Glutamatergic neuron (in vitro differentiated cells): ENCODE measurements at regions not wholly inside any gene's neighbourhood (a gene's known extent, or its start where the extent isn't known, plus 50 kb on each side); places are given as distances from the start of the nearest gene placed in this dataset.

Experiments used
- DNase-seq: peaks from one replicate; pipeline ENCODE4 v3.0.0; 2022
- H3K27ac Mint-ChIP-seq: one replicate; pipeline ENCODE4 v1.8.0; 2020; ENCODE audit warnings: mild to moderate bottlenecking, mixed read lengths, inconsistent platforms; ENCODE audit not compliant: unreplicated experiment
- H3K27me3 Mint-ChIP-seq: one replicate; pipeline ENCODE4 v1.8.0; 2020; ENCODE audit warnings: mild to moderate bottlenecking, moderate library complexity, mixed read lengths, inconsistent platforms; ENCODE audit not compliant: unreplicated experiment
- H3K36me3 Mint-ChIP-seq: one replicate; pipeline ENCODE4 v1.8.0; 2020; ENCODE audit warnings: mild to moderate bottlenecking, mixed read lengths, inconsistent platforms; ENCODE audit not compliant: unreplicated experiment
- H3K4me1 Mint-ChIP-seq: one replicate; pipeline ENCODE4 v1.8.0; 2020; ENCODE audit warnings: mild to moderate bottlenecking, low read depth, mixed read lengths, inconsistent platforms; ENCODE audit not compliant: unreplicated experiment
- H3K4me3 Mint-ChIP-seq: one replicate; pipeline ENCODE4 v1.8.0; 2020; ENCODE audit warnings: mild to moderate bottlenecking, mixed read lengths, inconsistent platforms; ENCODE audit not compliant: unreplicated experiment
- H3K9me3 Mint-ChIP-seq: one replicate; pipeline ENCODE4 v1.8.0; 2020; ENCODE audit warnings: mild to moderate bottlenecking, moderate library complexity, mixed read lengths, inconsistent platforms; ENCODE audit not compliant: unreplicated experiment
- CTCF ChIP-seq: fragments of 200-600 bp; sonication (generic); IDR thresholded peaks from one replicate; pipeline ENCODE4 v1.5.0; 2021; ENCODE audit not compliant: partially characterized antibody, unreplicated experiment

GRCh38 chr4:182175788-182176519 lies 67.2 kb upstream of the TENM3 start:
- TF ChIP-seq CTCF = no peak
- peaks cover 19% of the 10 kb centered on the region for H3K4me1 Mint-ChIP-seq
- no peaks in the 10 kb centered on the region for H3K9me3 Mint-ChIP-seq
- H3K36me3 Mint-ChIP-seq = no peaks in the 10 kb centered on the region
- no peak for DNase-seq
- no peak overlapping the region for H3K27ac Mint-ChIP-seq
- H3K4me3 Mint-ChIP-seq = no peak overlapping the region
- peaks cover 4% of the 10 kb centered on the region for H3K27me3 Mint-ChIP-seq

- no peak for DNase-seq
- TF ChIP-seq CTCF = no peak
- H3K4me3 Mint-ChIP-seq = peak overlapping the region; percentile 43
- H3K27ac Mint-ChIP-seq = peak overlapping the region; percentile 57
- peaks cover 23% of the 10 kb centered on the region for H3K4me1 Mint-ChIP-seq
- H3K9me3 Mint-ChIP-seq = peaks cover under 1% of the 10 kb centered on the region
- peaks cover 4% of the 10 kb centered on the region for H3K27me3 Mint-ChIP-seq
- no peaks in the 10 kb centered on the region for H3K36me3 Mint-ChIP-seq
Observed at GRCh38 chr4:182177166-182177565, 66.0 kb upstream of the TENM3 start.

- Mint-ChIP-seq H3K4me1 (peaks cover 23% of the 10 kb centered on the region), H3K27ac (no peak overlapping the region), H3K36me3 (no peaks in the 10 kb centered on the region), H3K9me3 (peaks cover 2% of the 10 kb centered on the region), H3K27me3 (peaks cover 4% of the 10 kb centered on the region), H3K4me3 (no peak overlapping the region)
- peak; percentile 22 for DNase-seq
- TF ChIP-seq CTCF = no peak
Observed at GRCh38 chr4:182179105-182179504, 64.1 kb upstream of the TENM3 start.

GRCh38 chr4:182179751-182180150 lies 63.5 kb upstream of the TENM3 start:
- no peaks in the 10 kb centered on the region for H3K36me3 Mint-ChIP-seq
- no peak overlapping the region for H3K4me3 Mint-ChIP-seq
- no peak for TF ChIP-seq CTCF
- no peak overlapping the region for H3K27ac Mint-ChIP-seq
- H3K4me1 Mint-ChIP-seq = peaks cover 23% of the 10 kb centered on the region
- H3K9me3 Mint-ChIP-seq = peaks cover 2% of the 10 kb centered on the region
- peaks cover 4% of the 10 kb centered on the region for H3K27me3 Mint-ChIP-seq
- DNase-seq = no peak

- DNase-seq = no peak
- Mint-ChIP-seq H3K36me3 (no peaks in the 10 kb centered on the region), H3K27ac (peak overlapping the region; percentile 6), H3K27me3 (no peaks in the 10 kb centered on the region), H3K4me3 (no peak overlapping the region), H3K9me3 (peaks cover 2% of the 10 kb centered on the region), H3K4me1 (peaks cover 19% of the 10 kb centered on the region)
- TF ChIP-seq CTCF = no peak
Observed at GRCh38 chr4:182185491-182185890, 57.7 kb upstream of the TENM3 start.
